ENCODE measurements at regions not wholly inside any gene's neighbourhood (a gene's known extent, or its start where the extent isn't known, plus 50 kb on each side); places are given as distances from the start of the nearest gene placed in this dataset.
A peak's percentile ranks its signal among the peaks of the same experiment; 100 is the strongest.

GRCh38 chr1:21341022-21341421, 50.8 kb upstream of the ECE1 start:
- no peak overlapping the region for H3K4me3 ChIP-seq (ENCODE audit: low read depth in 1 of 2, low read length in 2 of 2)
- WGBS, 2 donors = 60 to 75% methylated on average over 8 of the region's 8 CpGs
- H3K4me1 ChIP-seq (ENCODE audit: control insufficient read depth in 2 of 2, insufficient read depth in 2 of 2, low read length in 1 of 2) = peaks cover 2 to 19% of the 10 kb centered on the region in 2 donors
- peak overlapping the region; percentile 62 to 79 for H3K27ac ChIP-seq (ENCODE audit: low read depth in 2 of 2, low read length in 1 of 2)
- H3K9me3 ChIP-seq (ENCODE audit: control insufficient read depth in 2 of 2, insufficient read depth in 1 of 2, low read depth in 1 of 2, low read length in 1 of 2) = no peaks in the 10 kb centered on the region
- no peaks in the 10 kb centered on the region for H3K27me3 ChIP-seq (ENCODE audit: control insufficient read depth in 1 of 2, insufficient read depth in 2 of 2, low read length in 2 of 2)
- no peaks in the 10 kb centered on the region for H3K36me3 ChIP-seq (ENCODE audit: control insufficient read depth in 2 of 2, insufficient read depth in 2 of 2, low read length in 1 of 2)

DNA sequence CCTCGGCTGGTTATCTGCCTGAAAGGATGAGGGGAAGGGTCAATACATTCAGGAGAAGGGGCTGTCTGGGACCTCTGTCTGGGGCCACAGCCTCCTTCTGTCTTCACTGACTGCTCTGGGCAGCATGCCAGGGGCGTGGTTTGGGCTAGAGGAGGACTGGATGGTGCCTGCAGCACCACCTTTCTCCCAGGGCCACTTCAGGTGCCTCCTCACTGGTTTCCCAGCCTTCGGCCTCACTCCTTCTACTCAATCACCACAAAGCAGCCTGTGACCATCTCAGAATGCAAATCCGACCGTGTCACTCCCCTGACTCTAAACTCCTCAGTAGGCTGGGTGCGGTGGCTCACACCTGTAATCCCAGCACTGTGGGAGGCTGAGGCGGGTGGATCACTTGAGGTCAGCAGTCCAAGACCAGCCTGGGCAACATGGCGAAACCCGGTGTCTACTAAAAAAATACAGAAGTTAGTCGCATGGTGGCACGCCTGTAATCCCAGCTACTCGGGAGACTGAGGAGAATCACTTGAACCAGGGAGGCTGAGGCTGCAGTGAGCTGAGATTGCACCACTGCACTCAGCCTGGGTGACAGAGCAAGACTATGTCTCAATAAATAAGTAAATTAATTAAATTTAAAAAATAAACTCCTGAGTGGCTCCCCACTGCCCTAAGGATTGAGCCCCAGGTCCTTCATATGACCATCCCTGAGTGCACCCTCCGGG, 50.1 kb upstream of the ECE1 start:
- Histone ChIP-seq H3K9me3 (ENCODE audit: control insufficient read depth in 2 of 2, insufficient read depth in 1 of 2, low read depth in 1 of 2, low read length in 1 of 2) (no peaks in the 10 kb centered on the region), H3K27me3 (ENCODE audit: control insufficient read depth in 1 of 2, insufficient read depth in 2 of 2, low read length in 2 of 2) (no peaks in the 10 kb centered on the region), H3K36me3 (ENCODE audit: control insufficient read depth in 2 of 2, insufficient read depth in 2 of 2, low read length in 1 of 2) (no peaks in the 10 kb centered on the region), H3K4me3 (ENCODE audit: low read depth in 1 of 2, low read length in 2 of 2) (no peak overlapping the region), H3K27ac (ENCODE audit: low read depth in 2 of 2, low read length in 1 of 2) (peak overlapping the region; percentile 20 to 22), H3K4me1 (ENCODE audit: control insufficient read depth in 2 of 2, insufficient read depth in 2 of 2, low read length in 1 of 2) (peaks cover 7 to 25% of the 10 kb centered on the region in 2 donors)
- 67 to 80% methylated on average over 13 of the region's 13 CpGs for WGBS, 2 donors

Measured in esophagus (tissue), 2 donors.